Breast epithelium (tissue), 4 donors: ENCODE measurements at regions not wholly inside any gene's neighbourhood (a gene's known extent, or its start where the extent isn't known, plus 50 kb on each side); places are given as distances from the start of the nearest gene placed in this dataset.

ENCODE experiments used
- DNase-seq, 2 donors: peaks; one replicate each; pipeline ENCODE4 v3.0.0-alpha.2; 2019; ENCODE audit warnings: low spot score in 2 of 2
- H3K27ac ChIP-seq, 2 donors: fragments of 200-600 bp; sonication (generic) in 1 of 2; one replicate each; pipeline ENCODE4 v1.5.1; 2016 to 2019; ENCODE audit warnings: mild to moderate bottlenecking in 1 of 2
- H3K27me3 ChIP-seq, 2 donors: fragments of 200-600 bp; sonication (generic) in 1 of 2; one replicate each; pipeline versions ENCODE4 v1.5.1 to v1.6.0; 2017 to 2019; ENCODE audit warnings: control low read depth in 1 of 2, mild to moderate bottlenecking in 1 of 2
- H3K36me3 ChIP-seq: fragments of 200-600 bp; one replicate; pipeline ENCODE4 v1.5.1; 2019
- H3K4me1 ChIP-seq, 2 donors: fragments of 200-600 bp; sonication (generic); one replicate each; pipeline ENCODE4 v1.5.1; 2016 to 2019; ENCODE audit warnings: control low read depth in 1 of 2
- H3K4me3 ChIP-seq, 3 donors: fragments of 200-600 bp; sonication (generic); 1 replicate in 2 of 3; 2 replicates in 1 of 3; pipeline ENCODE4 v1.5.1; 2016 to 2019; ENCODE audit warnings: mild to moderate bottlenecking in 3 of 3, moderate library complexity in 2 of 3
- H3K9me3 ChIP-seq, 2 donors: fragments of 200-600 bp; sonication (generic) in 1 of 2; one replicate each; pipeline ENCODE4 v1.5.1; 2016 to 2019; ENCODE audit warnings: control low read depth in 1 of 2
- CTCF ChIP-seq, 3 donors: fragments of 450-650 bp; IDR thresholded peaks; one replicate each; pipeline ENCODE4 v1.5.1; 2016 to 2017; ENCODE audit warnings: antibody characterized with exemption in 3 of 3, mild to moderate bottlenecking in 3 of 3, moderate library complexity in 3 of 3
- POLR2A ChIP-seq: fragments of 450-650 bp; IDR thresholded peaks from one replicate; pipeline ENCODE4 v1.6.1; 2016; ENCODE audit warnings: antibody characterized with exemption, mild to moderate bottlenecking, moderate library complexity
- POLR2AphosphoS5 ChIP-seq, 3 donors: sonication (generic); formaldehyde crosslinking; IDR thresholded peaks; one replicate each; pipeline ENCODE4 v1.6.1; 2017; ENCODE audit warnings: antibody characterized with exemption in 3 of 3
- intact Hi-C: fragments of 100-400 bp; cut with DNase I; formaldehyde crosslinking; loops from one replicate; pipeline ENCODE4 v1.15.1; 2023; ENCODE audit warnings: low total_unique reads

GRCh38 chr6:85195243-85195642 is 254.6 kb upstream of the NT5E start:
- Histone ChIP-seq H3K4me1 (no peaks in the 10 kb centered on the region), H3K9me3 (peaks cover 11 to 17% of the 10 kb centered on the region in 2 donors), H3K4me3 (no peak overlapping the region), H3K27me3 (no peaks in the 10 kb centered on the region), H3K27ac (no peak overlapping the region), H3K36me3 (no peaks in the 10 kb centered on the region)
- DNase-seq: no peak
- TF ChIP-seq POLR2AphosphoS5 (IDR thresholded peaks at IDR 0.05) (no peak), POLR2A (no peak), CTCF (IDR thresholded peaks at IDR 0.05) (no peak)
- intact Hi-C loops: no loop called here

GRCh38 chr6:85193339-85193738 is 256.5 kb upstream of the NT5E start:
- intact Hi-C loops: no loop called here
- no peak overlapping the region for H3K4me3 ChIP-seq

GRCh38 chr6:85192596-85192995 is 257.3 kb upstream of the NT5E start:
- intact Hi-C loops: no loop called here
- TF ChIP-seq POLR2AphosphoS5 (IDR thresholded peaks at IDR 0.05) (no peak), POLR2A (no peak), CTCF (IDR thresholded peaks at IDR 0.05) (no peak)
- no peak overlapping the region for H3K4me3 ChIP-seq
- no peaks in the 10 kb centered on the region for H3K4me1 ChIP-seq
- H3K27me3 ChIP-seq: no peaks in the 10 kb centered on the region
- no peak for DNase-seq
- no peaks in the 10 kb centered on the region for H3K36me3 ChIP-seq
- H3K27ac ChIP-seq: no peak overlapping the region
- peaks cover 16 to 17% of the 10 kb centered on the region in 2 donors for H3K9me3 ChIP-seq

More at GRCh38 chr6:85193339-85193738, 256.5 kb upstream of the NT5E start:
- no peak for DNase-seq
- Histone ChIP-seq H3K9me3 (peaks cover 16 to 17% of the 10 kb centered on the region in 2 donors), H3K27ac (no peak overlapping the region), H3K4me1 (no peaks in the 10 kb centered on the region), H3K27me3 (no peaks in the 10 kb centered on the region), H3K36me3 (no peaks in the 10 kb centered on the region)
- no peak for TF ChIP-seq POLR2A
- no peak for TF ChIP-seq CTCF (IDR thresholded peaks at IDR 0.05)
- no peak for TF ChIP-seq POLR2AphosphoS5 (IDR thresholded peaks at IDR 0.05)

GRCh38 chr6:85192186-85192585 is 257.7 kb upstream of the NT5E start:
- intact Hi-C loops: no loop called here
- Histone ChIP-seq H3K27ac (peak overlapping the region in 1 of 2 donors; percentile 52), H3K36me3 (no peaks in the 10 kb centered on the region), H3K9me3 (peaks cover 16 to 17% of the 10 kb centered on the region in 2 donors), H3K27me3 (no peaks in the 10 kb centered on the region), H3K4me1 (no peaks in the 10 kb centered on the region), H3K4me3 (no peak overlapping the region)
- no peak for DNase-seq
- TF ChIP-seq CTCF (IDR thresholded peaks at IDR 0.05) (no peak), POLR2AphosphoS5 (IDR thresholded peaks at IDR 0.05) (no peak)

- TF ChIP-seq POLR2A: no peak
- H3K27ac ChIP-seq: peak overlapping the region in 1 of 2 donors; percentile 52
Observed at GRCh38 chr6:85191656-85192055, 258.2 kb upstream of the NT5E start.

More at GRCh38 chr6:85191656-85192055, 258.2 kb upstream of the NT5E start:
- H3K27me3 ChIP-seq: no peaks in the 10 kb centered on the region
- H3K4me1 ChIP-seq: no peaks in the 10 kb centered on the region
- no peaks in the 10 kb centered on the region for H3K36me3 ChIP-seq
- DNase-seq: no peak
- intact Hi-C loops: no loop called here
- H3K9me3 ChIP-seq: peaks cover 16 to 17% of the 10 kb centered on the region in 2 donors
- no peak overlapping the region for H3K4me3 ChIP-seq
